ENCODE measurements at regions not wholly inside any gene's neighbourhood (a gene's known extent, or its start where the extent isn't known, plus 50 kb on each side); places are given as distances from the start of the nearest gene placed in this dataset.
"Not testable (repeated sequence)": the region's sequence is repeated elsewhere in the genome, so short reads cannot be mapped to it uniquely, and the experiment has no call there.

GRCh38 chr14:96710060-96710666 lies 87.0 kb upstream of the VRK1 start:
- H3K4me2 ChIP-seq (ENCODE audit: low read length) = no peak overlapping the region
- no peak overlapping the region for H3K4me3 ChIP-seq (ENCODE audit: low read length)
- no peaks in the 10 kb centered on the region for H3K9me2 ChIP-seq (replicated peaks; ENCODE audit: control insufficient read depth, low read length)
- no peaks in the 10 kb centered on the region for H3F3A ChIP-seq (ENCODE audit: control insufficient read depth, insufficient read depth)
- H3K79me2 ChIP-seq (ENCODE audit: control insufficient read depth, low read length) = no peaks in the 10 kb centered on the region
- no peaks in the 10 kb centered on the region for H3K36me3 ChIP-seq (ENCODE audit: control insufficient read depth, low read length)
- no peaks in the 10 kb centered on the region for H3K4me1 ChIP-seq (ENCODE audit: control insufficient read depth, low read length)
- H4K20me1 ChIP-seq (ENCODE audit: control insufficient read depth, insufficient read depth, low read depth, low read length) = no peaks in the 10 kb centered on the region
- TF ChIP-seq EZH2phosphoT487 (IDR thresholded peaks at IDR 0.05; ENCODE audit: borderline replicate concordance, low read length) (no peak), CTCF (IDR thresholded peaks at IDR 0.05; ENCODE audit: low read depth, low read length, poor library complexity, severe bottlenecking) (no peak)
- H3K9me3 ChIP-seq (ENCODE audit: control insufficient read depth, insufficient read depth, low read length) = no peaks in the 10 kb centered on the region
- H3K27ac ChIP-seq (ENCODE audit: low read depth, low read length) = no peak overlapping the region
- H3K27me3 ChIP-seq (ENCODE audit: control insufficient read depth, low read length) = no peaks in the 10 kb centered on the region; the same call in 1 of the 2 replicates

GRCh38 chr14:96711559-96712267 lies 85.5 kb upstream of the VRK1 start:
- no peak for TF ChIP-seq CTCF (IDR thresholded peaks at IDR 0.05; ENCODE audit: low read depth, low read length, poor library complexity, severe bottlenecking)
- TF ChIP-seq EZH2phosphoT487 (IDR thresholded peaks at IDR 0.05; ENCODE audit: borderline replicate concordance, low read length) = no peak
- Histone ChIP-seq H3K9me3 (ENCODE audit: control insufficient read depth, insufficient read depth, low read length) (no peaks in the 10 kb centered on the region), H3F3A (ENCODE audit: control insufficient read depth, insufficient read depth) (no peaks in the 10 kb centered on the region), H3K27ac (ENCODE audit: low read depth, low read length) (no peak overlapping the region), H3K79me2 (ENCODE audit: control insufficient read depth, low read length) (no peaks in the 10 kb centered on the region), H3K9me2 (replicated peaks; ENCODE audit: control insufficient read depth, low read length) (no peaks in the 10 kb centered on the region), H3K4me3 (ENCODE audit: low read length) (no peak overlapping the region), H3K36me3 (ENCODE audit: control insufficient read depth, low read length) (no peaks in the 10 kb centered on the region), H3K4me2 (ENCODE audit: low read length) (no peak overlapping the region), H3K27me3 (ENCODE audit: control insufficient read depth, low read length) (no peaks in the 10 kb centered on the region; the same call in 1 of the 2 replicates), H4K20me1 (ENCODE audit: control insufficient read depth, insufficient read depth, low read depth, low read length) (no peaks in the 10 kb centered on the region), H3K4me1 (ENCODE audit: control insufficient read depth, low read length) (no peaks in the 10 kb centered on the region)

GRCh38 chr14:96713426-96713825 lies 83.8 kb upstream of the VRK1 start:
- no peak overlapping the region for H3K4me3 ChIP-seq (ENCODE audit: low read length)

GRCh38 chr14:96714537-96714936 lies 82.6 kb upstream of the VRK1 start:
- not testable (repeated sequence) for H3K4me1 ChIP-seq (ENCODE audit: control insufficient read depth, low read length); H3K36me3 ChIP-seq (ENCODE audit: control insufficient read depth, low read length); H3K79me2 ChIP-seq (ENCODE audit: control insufficient read depth, low read length); H3K9me2 ChIP-seq (replicated peaks; ENCODE audit: control insufficient read depth, low read length); H3K4me3 ChIP-seq (ENCODE audit: low read length); H4K20me1 ChIP-seq (ENCODE audit: control insufficient read depth, insufficient read depth, low read depth, low read length); H3K9me3 ChIP-seq (ENCODE audit: control insufficient read depth, insufficient read depth, low read length); H3K27ac ChIP-seq (ENCODE audit: low read depth, low read length); H3K4me2 ChIP-seq (ENCODE audit: low read length); H3K27me3 ChIP-seq (ENCODE audit: control insufficient read depth, low read length); H3F3A ChIP-seq (ENCODE audit: control insufficient read depth, insufficient read depth)

More at GRCh38 chr14:96713426-96713825, 83.8 kb upstream of the VRK1 start:
- Histone ChIP-seq H3K9me3 (ENCODE audit: control insufficient read depth, insufficient read depth, low read length) (no peaks in the 10 kb centered on the region), H3K79me2 (ENCODE audit: control insufficient read depth, low read length) (no peaks in the 10 kb centered on the region), H3K4me1 (ENCODE audit: control insufficient read depth, low read length) (no peaks in the 10 kb centered on the region), H3F3A (ENCODE audit: control insufficient read depth, insufficient read depth) (no peaks in the 10 kb centered on the region), H3K36me3 (ENCODE audit: control insufficient read depth, low read length) (no peaks in the 10 kb centered on the region), H3K27me3 (ENCODE audit: control insufficient read depth, low read length) (no peaks in the 10 kb centered on the region; the same call in 1 of the 2 replicates), H3K4me2 (ENCODE audit: low read length) (no peak overlapping the region), H3K27ac (ENCODE audit: low read depth, low read length) (no peak overlapping the region), H4K20me1 (ENCODE audit: control insufficient read depth, insufficient read depth, low read depth, low read length) (no peaks in the 10 kb centered on the region), H3K9me2 (replicated peaks; ENCODE audit: control insufficient read depth, low read length) (no peaks in the 10 kb centered on the region)
- TF ChIP-seq CTCF (IDR thresholded peaks at IDR 0.05; ENCODE audit: low read depth, low read length, poor library complexity, severe bottlenecking) (no peak), EZH2phosphoT487 (IDR thresholded peaks at IDR 0.05; ENCODE audit: borderline replicate concordance, low read length) (no peak)
